ENCODE measurements at regions not wholly inside any gene's neighbourhood (a gene's known extent, or its start where the extent isn't known, plus 50 kb on each side); places are given as distances from the start of the nearest gene placed in this dataset.

- TF ChIP-seq FOXA1 (IDR thresholded peaks at IDR 0.05) (no peak), YY1 (IDR thresholded peaks at IDR 0.05) (no peak)
These were observed 241.6 kb upstream of the CACNA2D1 start (continued) for GRCh38 chr7:82685214-82685613.

- 39% methylated on average over 2 of the region's 2 CpGs for WGBS
- Histone ChIP-seq H3K9ac (ENCODE audit: low read depth in 1 of 2, low read length in 2 of 2) (peak overlapping the region in 1 of 2 donors; percentile 31), H3K36me3 (ENCODE audit: control insufficient read depth in 4 of 4, insufficient read depth in 3 of 4, low read depth in 1 of 4, low read length in 3 of 4) (no peaks in the 10 kb centered on the region), H3K4me3 (ENCODE audit: low read depth in 1 of 3, low read length in 3 of 3) (no peak overlapping the region), H3K27me3 (ENCODE audit: control insufficient read depth in 4 of 4, insufficient read depth in 4 of 4, low read length in 3 of 4) (peaks cover 0 to 3% (median 0%) of the 10 kb centered on the region in 4 donors), H3K4me1 (ENCODE audit: control insufficient read depth in 4 of 4, insufficient read depth in 4 of 4, low read length in 3 of 4) (no peaks in the 10 kb centered on the region), H3K9me3 (ENCODE audit: control insufficient read depth in 4 of 4, low read length in 3 of 4) (no peaks in the 10 kb centered on the region), H3K27ac (ENCODE audit: low read depth in 1 of 2, low read length in 2 of 2) (no peak overlapping the region)
- TF ChIP-seq ZBTB33 (IDR thresholded peaks at IDR 0.05) (no peak), FOXA2 (IDR thresholded peaks at IDR 0.05) (no peak), TAF1 (conservative IDR thresholded peaks at IDR 0.05) (no peak), HNF4G (IDR thresholded peaks at IDR 0.05) (no peak), YY1 (IDR thresholded peaks at IDR 0.05) (no peak), MAX (IDR thresholded peaks at IDR 0.05) (no peak), FOXA1 (IDR thresholded peaks at IDR 0.05) (no peak), RXRA (IDR thresholded peaks at IDR 0.05) (no peak), HNF4A (conservative IDR thresholded peaks at IDR 0.05) (no peak), JUND (IDR thresholded peaks at IDR 0.05) (no peak), NR2F2 (IDR thresholded peaks at IDR 0.05) (no peak)
- DNase-seq (ENCODE audit: low spot score) = no peak
These were observed 235.1 kb upstream of the CACNA2D1 start for GRCh38 chr7:82678716-82679115.

- DNase-seq (ENCODE audit: low spot score) = no peak
- Histone ChIP-seq H3K4me3 (ENCODE audit: low read depth in 1 of 3, low read length in 3 of 3) (no peak overlapping the region), H3K9ac (ENCODE audit: low read depth in 1 of 2, low read length in 2 of 2) (peak overlapping the region in 1 of 2 donors; percentile 31), H3K27ac (ENCODE audit: low read depth in 1 of 2, low read length in 2 of 2) (no peak overlapping the region), H3K9me3 (ENCODE audit: control insufficient read depth in 4 of 4, low read length in 3 of 4) (no peaks in the 10 kb centered on the region), H3K27me3 (ENCODE audit: control insufficient read depth in 4 of 4, insufficient read depth in 4 of 4, low read length in 3 of 4) (peaks cover 0 to 3% (median 0%) of the 10 kb centered on the region in 4 donors), H3K36me3 (ENCODE audit: control insufficient read depth in 4 of 4, insufficient read depth in 3 of 4, low read depth in 1 of 4, low read length in 3 of 4) (no peaks in the 10 kb centered on the region), H3K4me1 (ENCODE audit: control insufficient read depth in 4 of 4, insufficient read depth in 4 of 4, low read length in 3 of 4) (no peaks in the 10 kb centered on the region)
- WGBS = 46% methylated on average over 6 of the region's 6 CpGs
- TF ChIP-seq TAF1 (conservative IDR thresholded peaks at IDR 0.05) (no peak), HNF4G (IDR thresholded peaks at IDR 0.05) (no peak), MAX (IDR thresholded peaks at IDR 0.05) (no peak), RXRA (IDR thresholded peaks at IDR 0.05) (no peak), FOXA1 (IDR thresholded peaks at IDR 0.05) (no peak), REST (IDR thresholded peaks at IDR 0.05) (no peak), ZBTB33 (IDR thresholded peaks at IDR 0.05) (no peak), FOXA2 (IDR thresholded peaks at IDR 0.05) (no peak), CTCF (IDR thresholded peaks at IDR 0.05; ENCODE audit: low read depth, low read length, missing input control) (no peak)
These were observed 234.7 kb upstream of the CACNA2D1 start for GRCh38 chr7:82678259-82678658.
